ENCODE measurements at regions not wholly inside any gene's neighbourhood (a gene's known extent, or its start where the extent isn't known, plus 50 kb on each side); places are given as distances from the start of the nearest gene placed in this dataset.

DNA sequence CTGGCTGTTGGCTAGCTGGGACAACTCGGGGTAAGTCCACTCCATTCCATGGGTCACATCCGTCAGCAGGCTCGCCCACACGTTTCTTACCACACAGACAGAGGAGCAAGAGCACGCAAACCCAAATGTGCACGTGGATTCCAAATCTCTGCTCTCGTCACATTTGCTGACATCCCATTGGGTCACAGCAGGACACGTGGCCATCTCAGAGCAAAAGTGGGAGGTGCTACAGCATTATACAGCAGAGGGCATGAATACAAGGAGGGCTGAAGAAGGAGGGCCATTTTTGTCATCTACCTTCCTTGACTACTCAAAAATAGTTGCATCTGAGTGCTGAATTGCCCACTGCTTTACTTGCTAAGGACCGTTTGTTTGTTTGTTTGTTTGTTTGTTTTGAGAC is 84.7 kb downstream of the RBBP6 start:
- TF ChIP-seq POLR2A (IDR thresholded peaks at IDR 0.05; ENCODE audit: low read length) (no peak), GATA1 (IDR thresholded peaks at IDR 0.05; ENCODE audit: low read depth, low read length) (no peak)
